ENCODE measurements at regions not wholly inside any gene's neighbourhood (a gene's known extent, or its start where the extent isn't known, plus 50 kb on each side); places are given as distances from the start of the nearest gene placed in this dataset.

- TF ChIP-seq CTCF (IDR thresholded peaks at IDR 0.05) (no peak), POLR2A (IDR thresholded peaks at IDR 0.05) (no peak), EP300 (IDR thresholded peaks at IDR 0.05) (no peak), POLR2AphosphoS5 (IDR thresholded peaks at IDR 0.05) (no peak)
Measured at GRCh38 chr2:104716061-104716460, 137.9 kb upstream of the POU3F3 start.
